Neural progenitor cell (in vitro differentiated cells): ENCODE measurements at regions not wholly inside any gene's neighbourhood (a gene's known extent, or its start where the extent isn't known, plus 50 kb on each side); places are given as distances from the start of the nearest gene placed in this dataset.

ENCODE experiments used
- EZH2 ChIP-seq: fragments of 200-600 bp; sonication (generic); IDR thresholded peaks from 2 replicates; pipeline ENCODE4 v1.6.1; 2017; ENCODE audit warnings: antibody characterized with exemption, mild to moderate bottlenecking, moderate library complexity
- TF ChIP-seq, protein P1 (sequence below): fragments of 200-600 bp; sonication (generic); IDR thresholded peaks from 2 replicates; pipeline ENCODE4 v1.5.1; 2017; ENCODE audit warnings: antibody characterized with exemption, mild to moderate bottlenecking

- TF ChIP-seq, protein P1, sequence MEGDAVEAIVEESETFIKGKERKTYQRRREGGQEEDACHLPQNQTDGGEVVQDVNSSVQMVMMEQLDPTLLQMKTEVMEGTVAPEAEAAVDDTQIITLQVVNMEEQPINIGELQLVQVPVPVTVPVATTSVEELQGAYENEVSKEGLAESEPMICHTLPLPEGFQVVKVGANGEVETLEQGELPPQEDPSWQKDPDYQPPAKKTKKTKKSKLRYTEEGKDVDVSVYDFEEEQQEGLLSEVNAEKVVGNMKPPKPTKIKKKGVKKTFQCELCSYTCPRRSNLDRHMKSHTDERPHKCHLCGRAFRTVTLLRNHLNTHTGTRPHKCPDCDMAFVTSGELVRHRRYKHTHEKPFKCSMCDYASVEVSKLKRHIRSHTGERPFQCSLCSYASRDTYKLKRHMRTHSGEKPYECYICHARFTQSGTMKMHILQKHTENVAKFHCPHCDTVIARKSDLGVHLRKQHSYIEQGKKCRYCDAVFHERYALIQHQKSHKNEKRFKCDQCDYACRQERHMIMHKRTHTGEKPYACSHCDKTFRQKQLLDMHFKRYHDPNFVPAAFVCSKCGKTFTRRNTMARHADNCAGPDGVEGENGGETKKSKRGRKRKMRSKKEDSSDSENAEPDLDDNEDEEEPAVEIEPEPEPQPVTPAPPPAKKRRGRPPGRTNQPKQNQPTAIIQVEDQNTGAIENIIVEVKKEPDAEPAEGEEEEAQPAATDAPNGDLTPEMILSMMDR: no peak
- TF ChIP-seq EZH2: no peak
Measured at GRCh38 chr10:33861016-33861704, 526.7 kb upstream of the NRP1 start.
